ENCODE measurements at regions not wholly inside any gene's neighbourhood (a gene's known extent, or its start where the extent isn't known, plus 50 kb on each side); places are given as distances from the start of the nearest gene placed in this dataset.
"Not testable (repeated sequence)": the region's sequence is repeated elsewhere in the genome, so short reads cannot be mapped to it uniquely, and the experiment has no call there.

- TF ChIP-seq CTCF (conservative IDR thresholded peaks at IDR 0.05 in 1 of 2, IDR thresholded peaks at IDR 0.05 in 1 of 2; ENCODE audit: extremely low read depth in 1 of 2, insufficient read depth in 1 of 2, low read depth in 1 of 2, low read length in 2 of 2); EZH2 (IDR thresholded peaks at IDR 0.05; ENCODE audit: borderline replicate concordance, low read length): not testable (repeated sequence)
Measured at GRCh38 chr12:95380334-95380733, 93.6 kb upstream of the METAP2 start.

All from mammary epithelial cell (primary cell).